ENCODE measurements at regions not wholly inside any gene's neighbourhood (a gene's known extent, or its start where the extent isn't known, plus 50 kb on each side); places are given as distances from the start of the nearest gene placed in this dataset.

DNA sequence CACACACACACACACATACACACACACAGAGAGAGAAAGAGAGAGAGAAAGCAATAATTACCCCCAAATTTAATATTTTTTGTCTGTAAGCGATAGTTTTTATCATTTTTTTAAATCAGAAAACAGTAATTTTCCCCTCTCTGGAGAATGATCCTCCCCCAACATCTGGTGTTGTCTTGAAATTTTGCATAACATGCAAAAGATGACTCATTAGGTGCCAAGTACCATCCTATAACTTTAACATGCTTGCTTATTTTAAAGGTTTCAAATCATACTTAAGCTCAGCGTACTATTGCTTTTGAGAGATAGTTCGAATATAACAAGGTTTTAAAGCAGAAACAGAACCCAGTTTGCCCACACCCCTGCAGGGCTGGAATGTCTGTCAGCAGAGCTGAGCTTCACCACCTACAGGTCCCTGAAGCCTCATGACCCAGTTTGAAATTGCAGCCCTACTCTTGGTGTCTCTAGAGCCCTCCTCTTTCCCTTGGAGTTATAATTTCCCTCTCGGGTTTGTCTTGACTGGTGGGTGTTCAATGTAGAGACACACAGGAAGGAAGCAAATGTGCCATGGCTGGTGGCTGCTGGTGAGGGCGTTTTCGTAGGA, 175.0 kb upstream of the HS3ST1 start:
- TF ChIP-seq POLR2AphosphoS5 (IDR thresholded peaks at IDR 0.05; ENCODE audit: borderline replicate concordance, low read depth, low read length) (no peak), EZH2 (IDR thresholded peaks at IDR 0.05) (no peak)
